ENCODE measurements at regions not wholly inside any gene's neighbourhood (a gene's known extent, or its start where the extent isn't known, plus 50 kb on each side); places are given as distances from the start of the nearest gene placed in this dataset.

DNA sequence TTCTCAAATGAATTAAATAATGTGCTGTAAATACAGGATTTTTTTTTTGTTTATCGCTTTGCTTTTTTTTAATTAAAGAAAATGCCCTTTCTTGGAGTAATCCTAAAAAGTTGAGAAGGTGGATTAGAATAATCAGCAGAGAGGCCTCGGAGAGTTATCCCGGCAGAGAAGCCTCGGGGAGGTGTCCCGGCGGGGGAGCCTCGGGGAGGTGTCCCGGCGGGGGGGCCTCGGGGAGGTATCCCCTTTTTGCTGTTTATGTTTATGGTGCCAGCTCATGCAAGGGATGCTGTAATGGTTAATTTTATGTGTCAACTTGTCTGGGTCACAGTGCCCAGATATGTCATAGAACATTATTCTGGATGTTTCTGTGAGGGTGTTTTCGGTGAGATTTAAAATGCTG is 263.0 kb upstream of the TRIB2 start:
- TF ChIP-seq CTCF (IDR thresholded peaks at IDR 0.05) (no peak), POLR2AphosphoS5 (IDR thresholded peaks at IDR 0.05; ENCODE audit: insufficient read depth in 1 of 2, low read depth in 1 of 2) (no peak)
